K562 (cell line): ENCODE measurements at regions not wholly inside any gene's neighbourhood (a gene's known extent, or its start where the extent isn't known, plus 50 kb on each side); places are given as distances from the start of the nearest gene placed in this dataset.

ENCODE experiments used
- ATAC-seq: fragments of 200-7000 bp; cut with Tn5 transposase; 3 replicates; pipeline ENCODE4 v1.9.1; 2020; ENCODE audit warnings: moderate library complexity
- BruUV-seq: library from RNA; stranded (reverse); fragments of 400-500 nt; replicated peaks from 2 replicates; lab custom pipeline; 2021; lab: Mats Ljungman, UMichigan
- CTCF ChIA-PET: fragments of 300-600 bp; formaldehyde crosslinking; extraction: SDS; loops from one replicate; lab custom pipeline; 2021; ENCODE audit warnings: low intra/inter-chr PET ratio; lab: Yijun Ruan, JAX
- POLR2A ChIA-PET: fragments of 300-600, 350-650 bp; sonication (Branson Sonifier 250); formaldehyde crosslinking; extraction: SDS; loops from one replicate; lab custom pipeline; 2021; ENCODE audit warnings: antibody characterized with exemption, inconsistent platforms; lab: Yijun Ruan, JAX
- DNase-seq, 4 experiments: peaks; one replicate each; pipeline versions ENCODE4 v3.0.0 to v3.0.0-alpha.2; 2011 to 2018; ENCODE audit warnings: low spot score in 3 of 4, mixed read lengths in 3 of 4; ENCODE audit errors: extremely low read depth in 1 of 4
- FAIRE-seq: peaks from 2 replicates; lab custom pipeline; 2011; peaks lifted over from hg19 to GRCh38; lab: Jason Lieb, UNC
- H2AFZ ChIP-seq: 2 replicates; pipeline ENCODE4 v1.6.0; 2011; ENCODE audit warnings: low read depth, low read length, control low read depth, inconsistent platforms
- H3K27ac ChIP-seq: fragments of 200-600 bp; 3 replicates; pipeline ENCODE4 v1.8.0; 2011; ENCODE audit warnings: low read depth, mild to moderate bottlenecking, control low read depth, inconsistent platforms, low read length, moderate library complexity, mixed read lengths; ENCODE audit errors: extremely low read depth
- H3K27me3 ChIP-seq, 2 experiments: fragments of 300-600 bp in 1 of 2; 2 replicates in 1 of 2; 3 replicates in 1 of 2; pipeline versions ENCODE4 v1.6.0 to v1.8.0; 2011; ENCODE audit warnings: inconsistent platforms in 2 of 2, low read length in 2 of 2, mild to moderate bottlenecking in 1 of 2, mixed read lengths in 1 of 2, moderate library complexity in 1 of 2; ENCODE audit not compliant: control insufficient read depth in 2 of 2, insufficient read depth in 2 of 2
- H3K36me3 ChIP-seq: fragments of 300-600 bp; 3 replicates; pipeline ENCODE4 v1.8.0; 2011; ENCODE audit warnings: mild to moderate bottlenecking, low read length, inconsistent platforms; ENCODE audit not compliant: control insufficient read depth, insufficient read depth
- H3K4me1 ChIP-seq, 2 experiments: fragments of 200-600 bp in 1 of 2; replicated peaks in 1 of 2; 2 replicates in 1 of 2; 3 replicates in 1 of 2; pipeline versions ENCODE4 v1.5.1 to v1.8.0; 2011; ENCODE audit warnings: inconsistent platforms in 2 of 2, low read length in 2 of 2, mild to moderate bottlenecking in 1 of 2, mixed read lengths in 1 of 2, moderate library complexity in 1 of 2; ENCODE audit not compliant: control insufficient read depth in 2 of 2, insufficient read depth in 2 of 2
- H3K4me2 ChIP-seq: 2 replicates; pipeline ENCODE4 v1.6.1; 2011; ENCODE audit warnings: low read length, control low read depth, inconsistent platforms, mixed read lengths; ENCODE audit not compliant: insufficient read depth
- H3K4me3 ChIP-seq: fragments of 200-600 bp; sonication (generic), shearing (Covaris generic); 2 replicates; pipeline ENCODE4 v1.5.1; 2016; ENCODE audit warnings: control low read depth, inconsistent platforms
- H3K79me2 ChIP-seq: fragments of 200-600 bp; 3 replicates; pipeline ENCODE4 v1.8.0; 2011; ENCODE audit warnings: low read length, inconsistent platforms; ENCODE audit not compliant: control insufficient read depth, insufficient read depth
- H3K9ac ChIP-seq, 2 experiments: 2 replicates each; pipeline versions ENCODE4 v1.6.0 to v1.6.1; 2011; ENCODE audit warnings: low read depth in 2 of 2, low read length in 2 of 2, control low read depth in 1 of 2, inconsistent platforms in 1 of 2, mild to moderate bottlenecking in 1 of 2, mixed read lengths in 1 of 2; ENCODE audit not compliant: insufficient read depth in 1 of 2
- H3K9me1 ChIP-seq: one replicate; pipeline ENCODE4 v1.6.0; 2011; ENCODE audit warnings: inconsistent platforms, mild to moderate bottlenecking, low read length, moderate library complexity; ENCODE audit not compliant: control insufficient read depth, insufficient read depth
- H3K9me3 ChIP-seq: replicated peaks from 2 replicates; pipeline ENCODE4 v1.5.1; 2011; ENCODE audit warnings: low read depth, low read length, inconsistent platforms; ENCODE audit not compliant: control insufficient read depth, insufficient read depth
- H4K20me1 ChIP-seq: replicated peaks from 2 replicates; pipeline ENCODE4 v1.6.1; 2011; ENCODE audit warnings: low read length, inconsistent platforms, mixed read lengths; ENCODE audit not compliant: control insufficient read depth, insufficient read depth
- CHD4 ChIP-seq: fragments of 200-600 bp; sonication (generic); IDR thresholded peaks from 3 replicates; pipeline ENCODE4 v1.6.1; 2012; ENCODE audit warnings: low read depth, mild to moderate bottlenecking, mixed read lengths, low read length, inconsistent platforms; ENCODE audit not compliant: insufficient read depth, insufficient replicate concordance, poor library complexity, severe bottlenecking
- HOXB6 ChIP-seq: fragments of 250-450 bp; sonication (Bioruptor Pico); IDR thresholded peaks from 2 replicates; pipeline ENCODE4 v1.5.1; 2022; ENCODE audit warnings: mild to moderate bottlenecking, borderline replicate concordance
- KDM4B ChIP-seq, 2 experiments: fragments of 450-650 bp in 1 of 2; sonication (generic) in 1 of 2; IDR thresholded peaks; 2 replicates each; pipeline ENCODE4 v1.6.1; 2016 to 2017; ENCODE audit warnings: borderline replicate concordance in 2 of 2, antibody characterized with exemption in 1 of 2, low read depth in 1 of 2, mild to moderate bottlenecking in 1 of 2
- POLR2H ChIP-seq: IDR thresholded peaks from 2 replicates; pipeline ENCODE4 v1.6.1; 2016; ENCODE audit warnings: missing genetic modification characterization, low read depth, mild to moderate bottlenecking, control low read depth, missing compliant biosample characterization, moderate library complexity
- SP1 ChIP-seq: sonication (generic); formaldehyde crosslinking; IDR thresholded peaks from 2 replicates; pipeline ENCODE4 v1.8.1; 2022; ENCODE audit warnings: mild to moderate bottlenecking, missing genetic modification reagents
- SRSF1 ChIP-seq: fragments of 200-400 bp; formaldehyde crosslinking; IDR thresholded peaks from 2 replicates; pipeline ENCODE4 v1.6.1; 2017; ENCODE audit warnings: mild to moderate bottlenecking, low read depth, low read length, moderate library complexity
- ZNF12 ChIP-seq: sonication (generic); formaldehyde crosslinking; IDR thresholded peaks from 2 replicates; pipeline ENCODE4 v1.4.0; 2020; ENCODE audit warnings: mild to moderate bottlenecking, missing genetic modification reagents
- ZNF449 ChIP-seq: fragments of 250-450 bp; sonication (Bioruptor Pico); IDR thresholded peaks from 2 replicates; pipeline ENCODE4 v1.8.0; 2022; ENCODE audit warnings: moderate library complexity, mild to moderate bottlenecking, inconsistent platforms
- WGBS: fragments of 100-300 bp; shearing (Covaris generic); methylation state at CpG from one replicate; pipeline ENCODE4 v1.1.6; 2016; ENCODE audit warnings: low coverage, mixed read lengths; ENCODE audit not compliant: insufficient coverage; ENCODE audit errors: missing lambda C conversion rate; 5-methylcytosine and 5-hydroxymethylcytosine counted together
- in situ Hi-C: fragments of 300-500 bp; cut with MboI; formaldehyde crosslinking; loops from 4 replicates; pipeline ENCODE4 v1.15.0; 2018; ENCODE audit warnings: inconsistent platforms, mixed read lengths
- intact Hi-C: fragments of 100-400 bp; cut with micrococcal nuclease; formaldehyde crosslinking; loops from 2 replicates; pipeline ENCODE4 v1.14.2; 2022

- H3K4me1 ChIP-seq: peaks cover 2 to 3% of the 10 kb centered on the region in 2 experiments; a peak in 3 of 5 replicates
- FAIRE-seq: no peak
- H3K4me2 ChIP-seq: no peak overlapping the region
- ChIA-PET CTCF (no interaction called here), POLR2A (interaction anchor here (0.5 to 1.1 kb wide), 6 partner anchors 12 to 960 kb away, joined by 3 to 6 read pairs (median 4); no protein-coding TSS in a partner anchor)
- in situ Hi-C loops: no loop called here
- H2AFZ ChIP-seq: no peak overlapping the region
- DNase-seq: no peak
- no peaks in the 10 kb centered on the region for H3K79me2 ChIP-seq
- H3K27me3 ChIP-seq: peaks cover 4 to 30% of the 10 kb centered on the region in 2 experiments; a peak in 2 of 5 replicates
- WGBS: 3% methylated on average over 9 of the region's 9 CpGs
- intact Hi-C loops: no loop called here
- H3K9me1 ChIP-seq: no peaks in the 10 kb centered on the region
- peak overlapping the region in 1 of 2 experiments; percentile 20; a peak in 1 of 4 replicates for H3K9ac ChIP-seq
- H3K36me3 ChIP-seq: no peaks in the 10 kb centered on the region
- H3K27ac ChIP-seq: no peak overlapping the region
- no peak overlapping the region for H3K4me3 ChIP-seq
- H4K20me1 ChIP-seq: no peaks in the 10 kb centered on the region
- ATAC-seq: peak; percentile 22; the same call in 1 of the 3 replicates
- TF ChIP-seq KDM4B (IDR thresholded peaks at IDR 0.05; ENCODE audit: borderline replicate concordance in 2 of 2, low read depth in 1 of 2): no peak
- 0 out of 2 replicates have a peak, but pooled peaks have one; percentile 31 for TF ChIP-seq ZNF12 (CRISPR knock-in tag)
- BruUV-seq: no TSS peak
- H3K9me3 ChIP-seq: no peaks in the 10 kb centered on the region
These were observed 118.3 kb upstream of the CD82 start for GRCh38 chr11:44446996-44447771.

- ATAC-seq: no peak
- Histone ChIP-seq H3K36me3 (no peaks in the 10 kb centered on the region), H4K20me1 (0 out of 2 replicates have a peak, but pooled peaks cover 3% of the 10 kb centered on the region), H3K79me2 (no peaks in the 10 kb centered on the region), H3K4me2 (no peak overlapping the region), H3K4me1 (peaks cover 2 to 3% of the 10 kb centered on the region in 2 experiments; a peak in 3 of 5 replicates), H3K9ac (no peak overlapping the region), H3K4me3 (no peak overlapping the region), H3K27ac (no peak overlapping the region), H2AFZ (no peak overlapping the region), H3K9me1 (no peaks in the 10 kb centered on the region), H3K9me3 (no peaks in the 10 kb centered on the region), H3K27me3 (peaks cover 6 to 50% of the 10 kb centered on the region in 2 experiments; a peak in 3 of 5 replicates)
- no peak for FAIRE-seq
- CTCF ChIA-PET: no interaction called here
- intact Hi-C loops: no loop called here
- TF ChIP-seq POLR2H (no peak), CHD4 (no peak), HOXB6 (CRISPR knock-in tag) (no peak), ZNF449 (CRISPR knock-in tag) (no peak), SRSF1 (no peak), SP1 (CRISPR knock-in tag) (no peak)
- POLR2A ChIA-PET: no interaction called here
- 13% methylated on average over 10 of the region's 10 CpGs for WGBS
- in situ Hi-C loops: no loop called here
- DNase-seq: no peak
- no TSS peak for BruUV-seq
These were observed 115.0 kb upstream of the CD82 start for GRCh38 chr11:44450295-44450932.
